Thoracic aorta (tissue), 2 donors: ENCODE measurements at regions not wholly inside any gene's neighbourhood (a gene's known extent, or its start where the extent isn't known, plus 50 kb on each side); places are given as distances from the start of the nearest gene placed in this dataset.

Source experiments
- ATAC-seq: fragments of 150-250 bp; one replicate; pipeline ENCODE4 v1.8.0; 2017; ENCODE audit warnings: low read depth; ENCODE audit not compliant: insufficient number of reproducible peaks, low FRiP score
- DNase-seq: peaks from one replicate; pipeline ENCODE4 v3.0.0-alpha.2; 2020; ENCODE audit warnings: low spot score
- H3K27ac ChIP-seq, 2 donors: fragments of 200-600 bp; sonication (generic); 1 replicate in 1 of 2; 2 replicates in 1 of 2; pipeline ENCODE4 v1.5.1; 2016; ENCODE audit warnings: mild to moderate bottlenecking in 2 of 2, moderate library complexity in 2 of 2
- H3K27me3 ChIP-seq: fragments of 200-600 bp; sonication (generic); replicated peaks from 2 replicates; pipeline ENCODE4 v1.6.0; 2016; ENCODE audit warnings: mild to moderate bottlenecking; ENCODE audit not compliant: insufficient read depth
- H3K36me3 ChIP-seq: fragments of 200-600 bp; sonication (generic); one replicate; pipeline ENCODE4 v1.5.1; 2016
- H3K4me1 ChIP-seq, 2 donors: fragments of 200-600 bp; sonication (generic); 1 replicate in 1 of 2; 2 replicates in 1 of 2; pipeline versions ENCODE4 v1.5.1 to v1.6.0; 2016; ENCODE audit warnings: low read depth in 2 of 2, mild to moderate bottlenecking in 1 of 2; ENCODE audit not compliant: control insufficient read depth in 1 of 2
- H3K4me3 ChIP-seq: fragments of 200-600 bp; sonication (generic); 2 replicates; pipeline ENCODE4 v1.5.1; 2016; ENCODE audit warnings: mild to moderate bottlenecking
- H3K9me3 ChIP-seq: fragments of 200-600 bp; sonication (generic); 2 replicates; pipeline ENCODE4 v1.5.1; 2016
- CTCF ChIP-seq: fragments of 200-600 bp; sonication (generic); IDR thresholded peaks from one replicate; pipeline ENCODE4 v1.5.1; 2019; ENCODE audit warnings: antibody characterized with exemption

- peaks cover 15 to 32% of the 10 kb centered on the region in 2 donors for H3K4me1 ChIP-seq
- DNase-seq (no peak), ATAC-seq (no peak)
- H3K4me3 ChIP-seq, result peak overlapping the region; percentile 57
- no peak for TF ChIP-seq CTCF
- no peaks in the 10 kb centered on the region for H3K27me3 ChIP-seq
- peak overlapping the region; percentile 46 to 65 for H3K27ac ChIP-seq
- H3K36me3 ChIP-seq, result no peaks in the 10 kb centered on the region
- peaks cover 17% of the 10 kb centered on the region for H3K9me3 ChIP-seq
Measured at GRCh38 chr10:31708046-31708445, 220.6 kb downstream of the ARHGAP12 start.

GRCh38 chr10:31707093-31708039 lies 221.3 kb downstream of the ARHGAP12 start:
- no peaks in the 10 kb centered on the region for H3K27me3 ChIP-seq
- peak overlapping the region; percentile 46 to 65 for H3K27ac ChIP-seq
- H3K4me1 ChIP-seq, result peaks cover 15 to 33% of the 10 kb centered on the region in 2 donors
- DNase-seq, result no peak
- H3K36me3 ChIP-seq, result no peaks in the 10 kb centered on the region
- peaks cover 17% of the 10 kb centered on the region for H3K9me3 ChIP-seq
- TF ChIP-seq CTCF, result no peak
- H3K4me3 ChIP-seq, result peak overlapping the region; percentile 57
- peak; percentile 64 for ATAC-seq

- Histone ChIP-seq H3K4me1 (peaks cover 18 to 40% of the 10 kb centered on the region in 2 donors), H3K36me3 (no peaks in the 10 kb centered on the region), H3K4me3 (peak overlapping the region; percentile 57), H3K27ac (peak overlapping the region in 1 of 2 donors; percentile 65), H3K27me3 (no peaks in the 10 kb centered on the region), H3K9me3 (peaks cover 11% of the 10 kb centered on the region)
- no peak for ATAC-seq
- no peak for TF ChIP-seq CTCF
- no peak for DNase-seq
Measured at GRCh38 chr10:31706464-31707092, 222.1 kb downstream of the ARHGAP12 start.

GRCh38 chr10:31705136-31705535 lies 223.5 kb downstream of the ARHGAP12 start:
- Histone ChIP-seq H3K36me3 (no peaks in the 10 kb centered on the region), H3K27ac (no peak overlapping the region), H3K27me3 (no peaks in the 10 kb centered on the region), H3K9me3 (peaks cover under 1% of the 10 kb centered on the region), H3K4me3 (no peak overlapping the region), H3K4me1 (peaks cover 28 to 55% of the 10 kb centered on the region in 2 donors)
- TF ChIP-seq CTCF, result no peak
- ATAC-seq (no peak), DNase-seq (no peak)

GRCh38 chr10:31704195-31704594 lies 224.4 kb downstream of the ARHGAP12 start:
- no peaks in the 10 kb centered on the region for H3K9me3 ChIP-seq
- H3K4me3 ChIP-seq, result no peak overlapping the region
- H3K27ac ChIP-seq, result no peak overlapping the region
- H3K4me1 ChIP-seq, result peaks cover 33 to 64% of the 10 kb centered on the region in 2 donors
- no peaks in the 10 kb centered on the region for H3K36me3 ChIP-seq
- ATAC-seq (no peak), DNase-seq (no peak)
- no peak for TF ChIP-seq CTCF
- no peaks in the 10 kb centered on the region for H3K27me3 ChIP-seq
